Caco-2 (cell line): ENCODE measurements at regions not wholly inside any gene's neighbourhood (a gene's known extent, or its start where the extent isn't known, plus 50 kb on each side); places are given as distances from the start of the nearest gene placed in this dataset.

Source experiments
- BruUV-seq: library from RNA; stranded (reverse); fragments of 400-500 nt; replicated peaks from 2 replicates; lab custom pipeline; 2021; lab: Mats Ljungman, UMichigan
- CTCF ChIA-PET: fragments of 300-600 bp; sonication (Branson Sonifier 250); formaldehyde crosslinking; loops from one replicate; lab custom pipeline; 2022; ENCODE audit warnings: antibody characterized with exemption; lab: Charles Lee
- POLR2A ChIA-PET: fragments of 300-600 bp; sonication (Branson Sonifier 250); formaldehyde crosslinking; loops from one replicate; lab custom pipeline; 2022; ENCODE audit warnings: antibody characterized with exemption; lab: Charles Lee
- DNase-seq, 2 experiments: peaks; one replicate each; pipeline versions ENCODE4 v3.0.0 to v3.0.0-alpha.2; 2020 to 2022
- H3K27me3 ChIP-seq: replicated peaks from 2 replicates; pipeline ENCODE4 v1.6.0; 2011; ENCODE audit warnings: low read length; ENCODE audit not compliant: control insufficient read depth, insufficient read depth
- H3K36me3 ChIP-seq: 2 replicates; pipeline ENCODE4 v1.5.1; 2011; ENCODE audit warnings: low read length; ENCODE audit not compliant: control insufficient read depth, insufficient read depth
- H3K4me1 ChIP-seq: fragments of 250-450 bp; sonication (Bioruptor Pico); 2 replicates; pipeline ENCODE4 v1.5.1; 2020; ENCODE audit warnings: mild to moderate bottlenecking
- H3K4me3 ChIP-seq: 2 replicates; pipeline ENCODE4 v1.5.1; 2011; ENCODE audit warnings: low read depth, mild to moderate bottlenecking, control low read depth, low read length
- H3K9me3 ChIP-seq: fragments of 250-450 bp; sonication (Bioruptor Pico); 2 replicates; pipeline ENCODE4 v1.5.1; 2020; ENCODE audit warnings: mild to moderate bottlenecking, moderate library complexity
- H3K27ac Mint-ChIP-seq: one replicate; pipeline ENCODE4 v1.8.0; 2022; ENCODE audit warnings: mixed read lengths; ENCODE audit not compliant: unreplicated experiment
- H3K27me3 Mint-ChIP-seq: one replicate; pipeline ENCODE4 v1.8.0; 2022; ENCODE audit warnings: mixed read lengths; ENCODE audit not compliant: insufficient read depth, unreplicated experiment
- H3K36me3 Mint-ChIP-seq: one replicate; pipeline ENCODE4 v1.8.0; 2022; ENCODE audit warnings: mild to moderate bottlenecking, mixed read lengths; ENCODE audit not compliant: insufficient read depth, unreplicated experiment
- H3K4me1 Mint-ChIP-seq: one replicate; pipeline ENCODE4 v1.8.0; 2022; ENCODE audit warnings: low read depth, mixed read lengths; ENCODE audit not compliant: unreplicated experiment
- H3K4me3 Mint-ChIP-seq: one replicate; pipeline ENCODE4 v1.8.0; 2022; ENCODE audit warnings: mild to moderate bottlenecking, moderate library complexity, mixed read lengths; ENCODE audit not compliant: unreplicated experiment
- H3K9me3 Mint-ChIP-seq: one replicate; pipeline ENCODE4 v1.8.0; 2022; ENCODE audit warnings: mixed read lengths; ENCODE audit not compliant: unreplicated experiment
- intact Hi-C: fragments of 100-400 bp; cut with micrococcal nuclease; formaldehyde crosslinking; loops from one replicate; pipeline ENCODE4 v1.10.0; 2022; ENCODE audit not compliant: unreplicated experiment
- TF ChIP-seq, protein P1 (sequence below), 2 experiments: fragments of 200-600 bp in 1 of 2; IDR thresholded peaks; 1 replicate in 1 of 2; 2 replicates in 1 of 2; pipeline versions ENCODE4 v1.5.1 to v1.8.0; 2011 to 2022; ENCODE audit warnings: antibody characterized with exemption in 1 of 2, control low read depth in 1 of 2, inconsistent platforms in 1 of 2, low read depth in 1 of 2, low read length in 1 of 2, mild to moderate bottlenecking in 1 of 2, moderate library complexity in 1 of 2; ENCODE audit not compliant: insufficient read depth in 1 of 2, severe bottlenecking in 1 of 2, unreplicated experiment in 1 of 2

DNA sequence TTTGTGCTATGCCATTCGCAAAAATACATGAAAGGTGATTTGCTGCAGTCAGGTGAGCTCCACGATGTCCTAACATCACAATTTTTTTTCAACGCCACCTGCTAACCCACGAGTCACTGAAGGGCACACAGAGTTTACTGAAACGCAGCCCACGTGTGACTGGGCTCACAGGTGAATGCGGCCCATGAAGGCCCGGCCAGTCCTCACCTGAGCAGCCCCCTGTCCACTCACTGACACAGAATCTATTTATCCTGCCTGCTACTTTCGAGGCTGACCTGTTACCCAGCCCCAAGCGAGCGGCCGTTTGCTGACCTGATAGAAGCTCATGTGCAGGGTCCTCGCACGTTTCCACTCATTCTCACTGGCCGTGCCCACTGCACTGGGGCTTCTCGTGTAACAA is 121.9 kb upstream of the SOX1 start:
- no peak overlapping the region for H3K27ac Mint-ChIP-seq
- Histone ChIP-seq H3K9me3 (peaks cover 2% of the 10 kb centered on the region; the same call in 1 of the 2 replicates), H3K4me3 (no peak overlapping the region), H3K4me1 (no peaks in the 10 kb centered on the region), H3K36me3 (no peaks in the 10 kb centered on the region), H3K27me3 (no peaks in the 10 kb centered on the region; the same call in none of the 2 replicates)
- H3K4me1 Mint-ChIP-seq = no peaks in the 10 kb centered on the region
- ChIA-PET CTCF (interaction anchor here (0.6 kb wide), 1 partner anchor 406 kb away, joined by 4 read pairs; no protein-coding TSS in a partner anchor), POLR2A (no interaction called here)
- H3K9me3 Mint-ChIP-seq = peaks cover 16% of the 10 kb centered on the region
- intact Hi-C loops = no loop called here
- peaks cover 13% of the 10 kb centered on the region for H3K27me3 Mint-ChIP-seq
- TF ChIP-seq, protein P1, sequence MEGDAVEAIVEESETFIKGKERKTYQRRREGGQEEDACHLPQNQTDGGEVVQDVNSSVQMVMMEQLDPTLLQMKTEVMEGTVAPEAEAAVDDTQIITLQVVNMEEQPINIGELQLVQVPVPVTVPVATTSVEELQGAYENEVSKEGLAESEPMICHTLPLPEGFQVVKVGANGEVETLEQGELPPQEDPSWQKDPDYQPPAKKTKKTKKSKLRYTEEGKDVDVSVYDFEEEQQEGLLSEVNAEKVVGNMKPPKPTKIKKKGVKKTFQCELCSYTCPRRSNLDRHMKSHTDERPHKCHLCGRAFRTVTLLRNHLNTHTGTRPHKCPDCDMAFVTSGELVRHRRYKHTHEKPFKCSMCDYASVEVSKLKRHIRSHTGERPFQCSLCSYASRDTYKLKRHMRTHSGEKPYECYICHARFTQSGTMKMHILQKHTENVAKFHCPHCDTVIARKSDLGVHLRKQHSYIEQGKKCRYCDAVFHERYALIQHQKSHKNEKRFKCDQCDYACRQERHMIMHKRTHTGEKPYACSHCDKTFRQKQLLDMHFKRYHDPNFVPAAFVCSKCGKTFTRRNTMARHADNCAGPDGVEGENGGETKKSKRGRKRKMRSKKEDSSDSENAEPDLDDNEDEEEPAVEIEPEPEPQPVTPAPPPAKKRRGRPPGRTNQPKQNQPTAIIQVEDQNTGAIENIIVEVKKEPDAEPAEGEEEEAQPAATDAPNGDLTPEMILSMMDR (IDR thresholded peaks at IDR 0.05; ENCODE audit: insufficient read depth in 1 of 2, low read depth in 1 of 2, low read length in 1 of 2, severe bottlenecking in 1 of 2, unreplicated experiment in 1 of 2) = no peak
- DNase-seq = no peak
- no peaks in the 10 kb centered on the region for H3K36me3 Mint-ChIP-seq
- no TSS peak for BruUV-seq
- no peak overlapping the region for H3K4me3 Mint-ChIP-seq

DNA sequence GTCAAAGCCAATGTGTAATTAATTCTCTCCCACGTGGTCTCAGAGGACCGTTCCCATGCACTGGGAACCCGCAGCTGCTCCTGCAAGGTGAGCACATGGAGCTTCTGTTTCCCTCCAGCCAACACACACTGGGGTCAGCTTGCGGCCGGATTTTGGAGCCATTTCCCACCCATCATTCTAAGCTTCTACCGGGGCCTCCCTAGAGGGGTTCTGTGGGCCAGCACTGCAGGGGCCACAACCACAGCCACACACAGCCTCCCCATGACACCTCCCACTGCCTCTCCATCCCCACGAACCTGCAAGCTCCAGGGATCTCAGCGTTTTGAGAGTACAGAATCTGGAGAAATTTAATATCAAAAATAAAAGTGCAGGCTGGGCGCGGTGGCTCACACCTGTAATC is 120.7 kb upstream of the SOX1 start:
- TF ChIP-seq, protein P1 (IDR thresholded peaks at IDR 0.05; ENCODE audit: insufficient read depth in 1 of 2, low read depth in 1 of 2, low read length in 1 of 2, severe bottlenecking in 1 of 2, unreplicated experiment in 1 of 2) = no peak
- peaks cover 11% of the 10 kb centered on the region for H3K27me3 Mint-ChIP-seq

DNA sequence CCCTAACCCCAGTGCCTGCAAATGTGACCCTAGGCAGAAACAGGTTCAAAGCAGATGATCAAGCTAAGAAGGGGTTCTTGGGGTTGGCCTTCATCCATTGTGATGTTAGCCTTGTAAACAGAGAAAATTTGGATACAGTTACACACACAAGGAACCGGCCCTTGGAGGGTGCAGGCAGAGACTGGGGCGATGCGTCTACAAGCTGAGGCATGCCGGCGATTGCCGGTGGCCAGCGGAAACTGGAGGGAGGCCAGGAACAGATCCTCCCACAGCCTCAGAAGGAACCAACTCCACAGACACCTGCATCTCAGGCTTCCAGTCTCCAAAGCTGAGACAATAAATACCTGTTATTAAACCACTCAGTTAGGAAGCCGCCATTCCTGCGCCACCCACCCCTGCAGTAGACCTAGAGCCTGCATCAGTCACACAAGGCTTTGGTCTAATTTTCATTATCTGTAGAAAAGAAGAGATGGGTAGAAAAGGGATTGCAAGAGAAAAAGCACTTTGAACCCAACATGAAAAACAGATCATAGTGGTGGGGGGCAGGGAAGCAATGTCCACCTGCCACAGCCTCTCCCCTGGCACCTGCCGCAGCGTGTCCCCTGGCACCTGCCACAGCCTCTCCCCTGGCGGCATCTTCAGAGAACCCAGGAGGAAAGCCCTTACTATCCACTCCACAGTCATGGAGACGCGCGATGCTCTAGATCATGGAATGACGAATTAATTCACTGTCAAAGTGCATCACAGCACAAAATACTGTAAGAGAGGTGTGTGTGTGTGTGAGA is 119.7 kb upstream of the SOX1 start:
- ChIA-PET POLR2A (no interaction called here), CTCF (no interaction called here)
- Mint-ChIP-seq H3K36me3 (no peaks in the 10 kb centered on the region), H3K27me3 (peaks cover 7% of the 10 kb centered on the region), H3K9me3 (peaks cover 18% of the 10 kb centered on the region), H3K4me3 (no peak overlapping the region), H3K27ac (no peak overlapping the region), H3K4me1 (no peaks in the 10 kb centered on the region)
- H3K36me3 ChIP-seq = no peaks in the 10 kb centered on the region
- DNase-seq = no peak
- no peaks in the 10 kb centered on the region for H3K4me1 ChIP-seq
- intact Hi-C loops = no loop called here
- no peak overlapping the region for H3K4me3 ChIP-seq
- peaks cover 9% of the 10 kb centered on the region; the same call in 1 of the 2 replicates for H3K9me3 ChIP-seq
- no TSS peak for BruUV-seq
- no peaks in the 10 kb centered on the region; the same call in 1 of the 2 replicates for H3K27me3 ChIP-seq
- TF ChIP-seq, protein P1 (IDR thresholded peaks at IDR 0.05; ENCODE audit: insufficient read depth in 1 of 2, low read depth in 1 of 2, low read length in 1 of 2, severe bottlenecking in 1 of 2, unreplicated experiment in 1 of 2) = no peak

More for the DNA sequence above, 120.7 kb upstream of the SOX1 start:
- intact Hi-C loops = no loop called here
- Histone ChIP-seq H3K27me3 (no peaks in the 10 kb centered on the region; the same call in none of the 2 replicates), H3K4me3 (no peak overlapping the region), H3K36me3 (no peaks in the 10 kb centered on the region), H3K4me1 (no peaks in the 10 kb centered on the region), H3K9me3 (peaks cover 9% of the 10 kb centered on the region; the same call in 1 of the 2 replicates)
- ChIA-PET POLR2A (no interaction called here), CTCF (no interaction called here)
- no peak overlapping the region for H3K4me3 Mint-ChIP-seq
- H3K9me3 Mint-ChIP-seq = peaks cover 18% of the 10 kb centered on the region
- H3K27ac Mint-ChIP-seq = no peak overlapping the region
- no peaks in the 10 kb centered on the region for H3K36me3 Mint-ChIP-seq
- BruUV-seq = no TSS peak
- no peak for DNase-seq
- H3K4me1 Mint-ChIP-seq = no peaks in the 10 kb centered on the region
